ENCODE measurements at regions not wholly inside any gene's neighbourhood (a gene's known extent, or its start where the extent isn't known, plus 50 kb on each side); places are given as distances from the start of the nearest gene placed in this dataset.

- DNase-seq: no peak
These were observed 149.3 kb upstream of the CYSLTR1 start for GRCh38 chrX:78476701-78477100.

DNA sequence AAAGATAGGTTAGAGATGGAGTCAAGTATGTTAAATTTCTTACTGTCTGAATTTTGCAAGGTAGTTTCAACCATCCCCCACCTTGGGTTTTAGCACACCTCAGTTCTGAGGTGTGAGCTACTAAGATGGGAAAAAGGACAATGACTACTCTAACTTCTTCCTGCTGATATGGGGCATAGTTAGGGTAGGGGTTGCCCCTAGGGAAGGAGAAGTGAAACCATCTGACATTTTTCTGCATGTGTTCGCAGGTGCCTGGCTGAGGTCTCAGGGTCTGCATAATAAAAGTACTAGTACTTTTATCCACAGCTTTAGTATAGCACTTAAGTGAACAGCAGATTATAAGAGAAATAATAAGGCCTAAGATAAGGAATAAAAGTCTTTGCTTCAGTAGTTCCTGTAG lies 129.5 kb upstream of the CYSLTR1 start:
- DNase-seq: no peak

GRCh38 chrX:78455901-78456300 lies 128.5 kb upstream of the CYSLTR1 start:
- no peak for DNase-seq

- DNase-seq: no peak
These were observed 124.9 kb upstream of the CYSLTR1 start for GRCh38 chrX:78452356-78452755.

- no peak for DNase-seq
These were observed 110.2 kb upstream of the CYSLTR1 start for GRCh38 chrX:78437621-78438020.

DNA sequence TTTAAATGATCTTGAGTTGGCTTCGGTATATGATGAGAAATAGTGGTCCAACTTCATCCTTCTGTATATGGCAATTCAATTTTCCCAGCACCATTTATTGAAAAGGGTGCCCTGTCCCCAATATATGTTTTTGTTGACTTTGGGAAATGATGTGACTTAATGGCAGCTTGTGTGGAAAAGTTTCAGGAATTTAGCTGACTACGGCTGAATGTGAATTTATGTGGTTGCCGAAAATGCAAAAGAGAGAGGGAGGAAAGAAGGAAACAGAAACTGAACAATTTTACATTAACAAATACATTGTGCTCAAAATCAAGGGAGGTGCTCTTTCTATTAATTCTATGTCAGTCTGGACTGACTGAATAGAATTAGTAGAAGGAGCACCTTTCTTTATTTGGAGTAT lies 101.8 kb upstream of the CYSLTR1 start:
- no peak for DNase-seq

DNA sequence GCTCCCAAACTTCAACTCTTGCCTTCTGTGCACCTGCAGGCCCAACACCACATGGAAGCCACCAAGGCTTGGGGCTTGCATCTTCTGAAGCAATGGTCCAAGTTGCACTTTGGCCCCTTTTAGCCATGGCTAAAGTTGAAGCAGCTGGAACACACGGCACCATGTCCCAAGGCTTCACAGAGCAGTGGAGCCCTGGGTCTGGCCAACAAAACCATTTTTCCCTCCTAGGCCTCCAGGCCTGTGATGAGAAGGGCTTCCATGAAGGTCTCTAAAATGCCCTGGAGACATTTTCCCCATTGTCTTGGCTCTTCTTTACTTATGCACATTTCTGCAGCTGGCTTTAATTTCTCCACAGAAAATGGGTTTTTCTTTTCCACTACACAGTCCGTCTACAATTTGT lies 61.3 kb upstream of the CYSLTR1 start:
- DNase-seq: no peak

DNA sequence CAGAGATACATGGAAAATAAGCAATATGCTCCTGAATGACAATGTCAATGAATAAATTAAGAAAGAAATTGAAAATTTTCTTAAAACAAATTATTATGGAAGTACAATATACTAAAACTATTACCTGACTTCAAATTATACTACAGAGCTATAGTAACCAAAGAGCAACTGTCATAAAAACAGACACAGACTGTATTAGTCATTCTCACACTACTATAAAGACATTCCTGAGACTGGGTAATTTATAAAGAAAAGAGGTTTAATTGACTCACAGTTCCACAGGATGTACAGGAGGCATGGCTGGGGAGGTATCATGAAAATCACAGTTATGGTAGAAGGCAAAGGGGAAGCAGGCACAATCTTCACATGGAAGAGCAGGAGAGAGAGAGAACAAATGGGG lies 60.0 kb upstream of the CYSLTR1 start:
- no peak for DNase-seq

DNA sequence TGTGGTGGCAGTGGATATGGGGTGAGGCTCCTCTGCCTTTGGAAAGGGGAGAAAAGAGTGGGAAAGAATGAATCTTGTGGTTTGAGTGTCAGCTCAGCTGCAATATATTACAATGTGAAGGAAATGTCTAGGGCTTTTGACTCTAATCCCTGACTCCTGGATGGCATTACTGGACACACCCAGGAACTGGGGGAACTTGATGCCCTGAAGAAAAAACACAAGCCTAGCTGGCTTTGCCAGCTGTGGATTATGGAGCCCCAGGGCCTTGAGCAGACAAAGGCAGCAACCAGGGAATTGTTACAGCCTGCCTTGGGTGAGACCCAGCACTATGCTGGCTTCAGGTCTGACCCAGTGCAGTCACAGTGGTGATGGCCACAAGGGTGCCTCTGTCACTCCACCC lies 57.1 kb upstream of the CYSLTR1 start:
- no peak for DNase-seq

- no peak for DNase-seq
These were observed 56.2 kb upstream of the CYSLTR1 start for GRCh38 chrX:78383594-78383993.

DNA sequence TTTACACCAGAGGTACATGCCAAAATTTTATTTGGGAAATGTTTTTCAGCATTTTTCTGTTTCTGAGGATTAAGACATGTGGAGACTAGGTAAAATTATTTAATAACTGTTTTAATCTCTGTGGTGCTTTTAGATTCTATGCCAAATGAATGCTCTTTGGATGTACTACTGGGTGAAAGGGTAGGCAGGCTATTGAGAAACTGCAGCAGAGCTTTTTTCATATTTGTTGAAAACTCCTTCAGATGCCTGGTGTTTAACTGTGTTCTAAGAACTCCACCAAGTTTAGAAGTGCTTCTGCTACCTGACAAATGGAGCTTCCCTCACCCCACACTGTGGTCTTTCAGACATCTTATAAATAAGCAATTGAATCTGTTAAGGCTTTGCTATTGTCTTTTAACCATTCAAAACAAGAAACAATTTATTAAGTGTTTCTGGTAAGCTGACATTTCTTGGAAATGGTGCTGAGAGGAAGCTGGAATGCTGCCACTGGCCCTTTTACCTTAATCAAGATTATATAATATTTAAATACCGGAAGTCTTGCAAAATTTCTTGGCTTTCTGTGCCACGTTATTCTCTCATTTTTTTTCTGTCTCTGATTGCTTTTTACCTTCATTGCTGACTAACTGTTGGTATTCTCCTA lies 51.2 kb upstream of the CYSLTR1 start:
- DNase-seq: no peak
